ENCODE measurements at regions not wholly inside any gene's neighbourhood (a gene's known extent, or its start where the extent isn't known, plus 50 kb on each side); places are given as distances from the start of the nearest gene placed in this dataset.

DNA sequence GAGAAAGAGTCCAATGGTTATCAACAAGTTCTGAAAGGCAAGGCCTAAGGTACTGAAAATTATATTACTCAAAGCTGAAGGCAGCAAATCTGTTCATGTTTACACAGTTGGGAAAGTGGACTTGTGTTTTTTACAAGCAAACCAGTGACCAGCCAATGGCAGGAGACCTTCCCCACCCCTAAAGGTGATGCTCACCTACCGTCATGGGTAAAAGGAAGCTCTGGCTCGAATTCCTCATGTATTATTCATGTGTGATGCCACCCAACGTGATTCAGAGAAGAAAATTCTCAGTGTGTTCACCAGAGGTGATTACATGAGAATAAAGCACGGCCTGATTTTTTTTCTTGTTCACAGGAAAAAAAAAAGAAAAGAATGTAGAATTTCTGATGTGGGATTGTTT is 1161.2 kb upstream of the SEL1L start:
- Histone ChIP-seq H3K27ac (ENCODE audit: poor library complexity, severe bottlenecking) (no peak overlapping the region), H3K4me3 (ENCODE audit: severe bottlenecking) (no peak overlapping the region), H3K9me3 (ENCODE audit: severe bottlenecking) (no peaks in the 10 kb centered on the region), H3K4me1 (ENCODE audit: insufficient read depth, poor library complexity, severe bottlenecking) (no peaks in the 10 kb centered on the region), H3K36me3 (ENCODE audit: low read depth) (no peaks in the 10 kb centered on the region), H3K27me3 (ENCODE audit: insufficient read depth, poor library complexity, severe bottlenecking) (no peaks in the 10 kb centered on the region)
- no peak for DNase-seq (ENCODE audit: low spot score)
- TF ChIP-seq, protein P1, sequence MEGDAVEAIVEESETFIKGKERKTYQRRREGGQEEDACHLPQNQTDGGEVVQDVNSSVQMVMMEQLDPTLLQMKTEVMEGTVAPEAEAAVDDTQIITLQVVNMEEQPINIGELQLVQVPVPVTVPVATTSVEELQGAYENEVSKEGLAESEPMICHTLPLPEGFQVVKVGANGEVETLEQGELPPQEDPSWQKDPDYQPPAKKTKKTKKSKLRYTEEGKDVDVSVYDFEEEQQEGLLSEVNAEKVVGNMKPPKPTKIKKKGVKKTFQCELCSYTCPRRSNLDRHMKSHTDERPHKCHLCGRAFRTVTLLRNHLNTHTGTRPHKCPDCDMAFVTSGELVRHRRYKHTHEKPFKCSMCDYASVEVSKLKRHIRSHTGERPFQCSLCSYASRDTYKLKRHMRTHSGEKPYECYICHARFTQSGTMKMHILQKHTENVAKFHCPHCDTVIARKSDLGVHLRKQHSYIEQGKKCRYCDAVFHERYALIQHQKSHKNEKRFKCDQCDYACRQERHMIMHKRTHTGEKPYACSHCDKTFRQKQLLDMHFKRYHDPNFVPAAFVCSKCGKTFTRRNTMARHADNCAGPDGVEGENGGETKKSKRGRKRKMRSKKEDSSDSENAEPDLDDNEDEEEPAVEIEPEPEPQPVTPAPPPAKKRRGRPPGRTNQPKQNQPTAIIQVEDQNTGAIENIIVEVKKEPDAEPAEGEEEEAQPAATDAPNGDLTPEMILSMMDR (IDR thresholded peaks at IDR 0.05; ENCODE audit: poor library complexity, severe bottlenecking), result no peak
- peak; percentile 75 for ATAC-seq (ENCODE audit: low read depth)

DNA sequence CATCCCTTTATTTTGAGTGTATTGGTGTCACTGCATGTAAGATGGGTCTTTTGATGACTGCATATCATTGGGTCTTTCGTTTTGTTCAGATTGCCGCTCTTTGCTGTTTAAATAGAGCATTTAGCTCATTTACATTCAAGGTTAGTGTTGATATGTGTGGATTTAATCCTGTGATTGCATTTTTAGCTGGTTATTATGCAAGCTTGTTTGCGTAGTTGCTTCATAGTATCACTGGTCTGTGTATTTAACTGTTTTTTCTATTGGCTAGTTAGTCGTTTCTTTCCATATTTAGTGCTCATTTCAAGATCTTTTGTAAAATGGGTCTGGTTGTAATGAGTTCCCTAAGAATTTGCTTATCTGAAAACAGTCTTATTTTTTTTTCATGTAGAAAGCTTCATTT is 1170.6 kb upstream of the SEL1L start:
- Histone ChIP-seq H3K36me3 (ENCODE audit: low read depth) (no peaks in the 10 kb centered on the region), H3K9me3 (ENCODE audit: severe bottlenecking) (no peaks in the 10 kb centered on the region), H3K27me3 (ENCODE audit: insufficient read depth, poor library complexity, severe bottlenecking) (peaks cover 3% of the 10 kb centered on the region), H3K4me1 (ENCODE audit: insufficient read depth, poor library complexity, severe bottlenecking) (no peaks in the 10 kb centered on the region), H3K4me3 (ENCODE audit: severe bottlenecking) (no peak overlapping the region), H3K27ac (ENCODE audit: poor library complexity, severe bottlenecking) (no peak overlapping the region)
- TF ChIP-seq, protein P1 (IDR thresholded peaks at IDR 0.05; ENCODE audit: poor library complexity, severe bottlenecking), result no peak
- ATAC-seq (ENCODE audit: low read depth) (no peak), DNase-seq (ENCODE audit: low spot score) (no peak)

DNA sequence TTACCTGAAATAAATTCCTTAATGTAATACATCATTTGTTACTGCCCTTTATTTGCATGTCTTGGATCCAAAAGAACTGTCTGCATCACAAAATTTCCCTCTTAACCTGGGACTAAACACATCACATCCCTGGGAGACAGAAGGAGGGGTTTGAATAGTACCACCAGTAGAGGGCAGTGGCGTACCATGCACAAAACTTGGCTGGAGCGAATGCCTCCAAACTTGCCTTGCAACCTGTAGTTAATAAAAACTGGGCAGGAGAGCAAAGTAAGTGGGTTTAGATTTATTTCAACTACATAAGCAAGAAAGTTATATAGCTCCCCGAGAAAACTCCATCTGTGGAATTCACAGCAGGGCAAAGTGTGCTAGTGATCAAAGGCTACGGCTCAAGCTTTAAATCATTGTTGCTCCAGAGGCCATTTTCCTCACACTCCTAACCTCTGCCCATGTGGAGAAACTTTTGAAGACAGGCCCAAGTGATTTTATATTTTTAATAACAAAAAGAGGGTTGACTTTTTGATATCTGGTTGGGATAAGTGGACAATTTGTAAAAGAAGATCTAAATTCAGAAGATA is 1176.7 kb upstream of the SEL1L start:
- Histone ChIP-seq H3K4me1 (ENCODE audit: insufficient read depth, poor library complexity, severe bottlenecking) (no peaks in the 10 kb centered on the region), H3K27me3 (ENCODE audit: insufficient read depth, poor library complexity, severe bottlenecking) (no peaks in the 10 kb centered on the region), H3K9me3 (ENCODE audit: severe bottlenecking) (no peaks in the 10 kb centered on the region), H3K27ac (ENCODE audit: poor library complexity, severe bottlenecking) (no peak overlapping the region), H3K4me3 (ENCODE audit: severe bottlenecking) (no peak overlapping the region), H3K36me3 (ENCODE audit: low read depth) (no peaks in the 10 kb centered on the region)
- TF ChIP-seq, protein P1 (IDR thresholded peaks at IDR 0.05; ENCODE audit: poor library complexity, severe bottlenecking), result peak; percentile 98
- no peak for DNase-seq (ENCODE audit: low spot score)
- ATAC-seq (ENCODE audit: low read depth), result peak; percentile 71; the same call in 2 of the 3 replicates

DNA sequence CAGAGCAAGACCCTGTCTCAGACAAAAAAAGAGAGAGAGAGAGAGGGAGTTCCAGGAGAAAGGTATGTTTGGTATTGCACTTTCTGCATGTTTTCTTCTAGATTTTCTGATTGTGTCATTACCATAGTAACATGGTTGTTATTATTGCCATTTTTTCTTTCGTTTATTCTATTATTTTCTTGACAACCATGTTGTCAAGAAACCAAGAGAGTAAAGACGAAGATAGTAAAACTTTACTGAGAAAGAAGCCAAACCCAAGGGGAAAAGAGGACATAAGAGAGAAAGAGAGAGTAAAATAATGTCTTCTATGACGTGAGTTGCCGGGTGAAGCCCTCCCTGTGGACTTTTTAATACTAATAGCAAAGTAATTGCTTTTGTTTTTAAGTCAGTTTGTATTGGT is 1186.0 kb upstream of the SEL1L start:
- peaks cover 2% of the 10 kb centered on the region for H3K4me1 ChIP-seq (ENCODE audit: insufficient read depth, poor library complexity, severe bottlenecking)
- DNase-seq (ENCODE audit: low spot score) (no peak), ATAC-seq (ENCODE audit: low read depth) (no peak)
- H3K36me3 ChIP-seq (ENCODE audit: low read depth), result no peaks in the 10 kb centered on the region
- H3K9me3 ChIP-seq (ENCODE audit: severe bottlenecking), result peaks cover 3% of the 10 kb centered on the region
- no peaks in the 10 kb centered on the region for H3K27me3 ChIP-seq (ENCODE audit: insufficient read depth, poor library complexity, severe bottlenecking)
- H3K4me3 ChIP-seq (ENCODE audit: severe bottlenecking), result no peak overlapping the region
- TF ChIP-seq, protein P1 (IDR thresholded peaks at IDR 0.05; ENCODE audit: poor library complexity, severe bottlenecking), result no peak
- H3K27ac ChIP-seq (ENCODE audit: poor library complexity, severe bottlenecking), result no peak overlapping the region

DNA sequence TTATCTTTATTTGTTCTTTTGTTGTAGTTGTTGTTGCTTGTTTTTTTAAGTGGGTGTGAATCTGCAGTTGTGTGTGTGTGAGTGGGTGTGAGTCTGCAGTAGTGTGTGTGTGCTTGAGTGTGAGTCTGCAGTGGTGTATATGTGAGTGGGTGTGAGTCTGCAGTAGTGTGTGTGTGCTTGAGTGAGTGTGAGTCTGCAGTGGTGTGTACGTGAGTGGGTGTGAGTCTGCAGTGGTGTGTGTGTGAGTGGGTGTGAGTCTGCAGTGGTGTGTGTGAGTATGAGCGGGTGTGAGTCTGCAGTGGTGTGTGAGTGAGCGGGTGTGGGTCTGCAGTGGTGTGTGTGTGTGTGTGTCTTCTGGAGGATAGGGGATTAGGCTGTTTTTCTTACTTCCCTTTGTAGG is 1186.8 kb upstream of the SEL1L start:
- no peaks in the 10 kb centered on the region for H3K36me3 ChIP-seq (ENCODE audit: low read depth)
- H3K9me3 ChIP-seq (ENCODE audit: severe bottlenecking), result peaks cover 3% of the 10 kb centered on the region
- TF ChIP-seq, protein P1 (IDR thresholded peaks at IDR 0.05; ENCODE audit: poor library complexity, severe bottlenecking), result no peak
- DNase-seq (ENCODE audit: low spot score) (no peak), ATAC-seq (ENCODE audit: low read depth) (no peak)
- no peak overlapping the region for H3K4me3 ChIP-seq (ENCODE audit: severe bottlenecking)
- H3K4me1 ChIP-seq (ENCODE audit: insufficient read depth, poor library complexity, severe bottlenecking), result peaks cover 2% of the 10 kb centered on the region
- H3K27me3 ChIP-seq (ENCODE audit: insufficient read depth, poor library complexity, severe bottlenecking), result no peaks in the 10 kb centered on the region
- H3K27ac ChIP-seq (ENCODE audit: poor library complexity, severe bottlenecking), result no peak overlapping the region

All from RWPE2 (cell line).